GM20000 (cell line): ENCODE measurements at regions not wholly inside any gene's neighbourhood (a gene's known extent, or its start where the extent isn't known, plus 50 kb on each side); places are given as distances from the start of the nearest gene placed in this dataset.

Source experiments
- DNase-seq: peaks from one replicate; pipeline ENCODE4 v3.0.0; 2012; ENCODE audit warnings: low spot score
- CTCF ChIP-seq: IDR thresholded peaks from 2 replicates; pipeline ENCODE4 v1.5.1; 2012; ENCODE audit warnings: mild to moderate bottlenecking, control low read depth; ENCODE audit errors: extremely low read depth, missing control alignments

DNA sequence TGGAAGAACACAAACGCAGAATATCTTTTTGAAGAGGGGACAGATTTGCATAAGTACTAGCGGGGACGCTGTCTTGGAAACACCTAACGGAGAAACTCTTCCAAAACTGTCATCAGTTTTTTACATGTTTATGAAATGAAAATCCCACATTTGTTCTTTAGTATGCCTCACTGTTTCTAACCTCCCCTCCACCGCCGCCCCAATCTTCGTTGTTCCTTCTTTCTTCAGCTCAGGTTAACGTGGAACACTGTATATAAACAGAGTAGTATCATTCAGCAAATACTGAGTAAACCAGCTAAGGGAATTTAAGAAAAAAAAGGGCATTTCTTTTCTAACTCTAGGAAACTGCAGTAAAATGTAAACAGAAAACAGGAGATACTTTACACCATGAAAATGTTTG lies 2345.6 kb downstream of the PCDH7 start:
- no peak for TF ChIP-seq CTCF
- DNase-seq: no peak

DNA sequence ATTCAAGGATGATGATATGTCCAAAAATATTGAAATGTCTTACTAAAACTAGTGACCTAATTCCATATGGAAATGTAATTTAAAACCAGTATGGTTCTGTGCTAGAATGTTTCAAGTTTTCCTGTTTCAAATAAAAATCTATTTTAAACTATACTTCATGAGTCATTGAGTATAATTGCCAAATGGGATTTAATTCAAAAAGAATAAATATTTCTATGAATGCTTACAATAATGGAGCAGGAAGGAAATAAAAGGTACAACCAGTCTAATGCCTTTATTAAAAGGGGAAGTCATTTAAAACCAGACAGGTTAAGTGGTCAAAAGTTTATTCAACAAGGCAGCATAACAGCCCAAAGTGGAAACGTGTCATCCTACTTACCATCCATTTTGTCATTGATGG lies 2347.1 kb downstream of the PCDH7 start:
- no peak for DNase-seq
- no peak for TF ChIP-seq CTCF

DNA sequence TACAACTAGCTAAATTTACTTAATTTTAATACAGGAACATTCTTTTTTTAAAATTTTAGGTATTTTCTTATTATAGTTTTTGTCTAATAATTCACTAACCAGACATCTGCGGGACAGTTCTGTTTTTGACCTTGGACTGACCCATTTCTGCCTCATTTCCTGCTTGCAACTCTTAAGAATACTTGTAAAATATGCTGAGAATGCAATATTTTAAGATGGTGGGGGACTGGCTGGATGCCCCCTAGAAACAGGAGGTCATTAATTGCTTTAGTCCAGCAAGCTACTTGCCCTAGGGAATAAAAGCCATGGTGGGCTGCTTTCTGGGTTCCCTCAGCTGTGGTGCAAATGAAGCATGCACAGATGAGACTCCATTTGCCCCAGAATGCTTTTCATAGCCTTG lies 2348.4 kb downstream of the PCDH7 start:
- no peak for DNase-seq
- TF ChIP-seq CTCF: no peak

- no peak for DNase-seq
- no peak for TF ChIP-seq CTCF
Measured at GRCh38 chr4:33071535-33071934, 2351.4 kb downstream of the PCDH7 start.

- no peak for TF ChIP-seq CTCF
Measured at GRCh38 chr4:33072298-33073089, 2352.3 kb downstream of the PCDH7 start.

DNA sequence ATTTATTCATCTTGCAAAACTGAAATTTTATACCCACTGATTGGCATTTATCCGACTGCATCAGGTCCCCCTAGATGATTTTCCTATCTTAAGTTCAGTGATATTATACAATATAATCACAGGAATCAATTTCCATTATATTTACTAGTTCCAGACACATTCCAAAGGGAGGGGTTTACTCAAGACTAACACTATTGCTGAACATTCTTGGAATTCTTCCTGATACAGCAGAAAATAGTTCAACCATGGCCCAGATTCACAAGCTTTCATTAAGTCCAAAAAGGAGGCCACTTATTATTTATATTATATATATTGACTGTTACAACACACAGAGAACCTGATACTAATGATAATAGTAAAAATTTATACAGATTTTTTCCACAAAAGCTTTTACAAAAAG lies 2353.6 kb downstream of the PCDH7 start:
- no peak for DNase-seq
- no peak for TF ChIP-seq CTCF

More at GRCh38 chr4:33072298-33073089, 2352.3 kb downstream of the PCDH7 start:
- DNase-seq: no peak

DNA sequence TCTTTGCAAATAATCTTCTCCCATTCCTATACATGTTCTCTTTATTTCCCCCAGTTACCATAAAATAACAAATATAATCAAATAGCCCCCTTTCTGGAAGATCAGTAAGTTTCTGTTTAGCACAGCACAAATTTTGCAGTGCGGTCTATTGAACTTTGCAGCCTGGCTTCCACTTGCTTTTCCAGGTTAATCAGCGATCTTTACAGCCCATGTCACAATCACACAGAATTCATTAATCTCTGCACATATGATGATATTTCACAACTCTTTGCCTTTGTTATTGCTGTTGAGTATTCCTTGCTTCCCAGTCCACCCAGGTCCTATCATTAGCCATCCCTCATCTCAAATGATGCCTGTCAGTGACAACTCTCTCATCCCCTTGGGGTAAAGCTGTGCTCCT lies 2358.0 kb downstream of the PCDH7 start:
- DNase-seq: no peak
- TF ChIP-seq CTCF: no peak
